Vagina (tissue), 2 donors: ENCODE measurements at regions not wholly inside any gene's neighbourhood (a gene's known extent, or its start where the extent isn't known, plus 50 kb on each side); places are given as distances from the start of the nearest gene placed in this dataset.

Experiments
- DNase-seq, 2 donors: peaks; one replicate each; pipeline ENCODE4 v3.0.0-alpha.2; 2017; ENCODE audit errors: extremely low spot score in 2 of 2
- H3K27ac ChIP-seq: fragments of 200-600 bp; sonication (generic); one replicate; pipeline ENCODE4 v1.5.1; 2019
- H3K27me3 ChIP-seq: fragments of 200-600 bp; sonication (generic); one replicate; pipeline ENCODE4 v1.5.1; 2019
- H3K36me3 ChIP-seq, 2 donors: fragments of 200-600 bp; sonication (generic); one replicate each; pipeline ENCODE4 v1.5.1; 2017 to 2019
- H3K4me1 ChIP-seq: fragments of 200-600 bp; sonication (generic); one replicate; pipeline ENCODE4 v1.5.1; 2019
- H3K4me3 ChIP-seq, 2 donors: fragments of 200-600 bp; sonication (generic); 1 replicate in 1 of 2; 2 replicates in 1 of 2; pipeline ENCODE4 v1.5.1; 2016 to 2019
- H3K9me3 ChIP-seq: fragments of 200-600 bp; sonication (generic); one replicate; pipeline ENCODE4 v1.5.1; 2019
- POLR2A ChIP-seq, 2 donors: fragments of 450-650 bp; IDR thresholded peaks; one replicate each; pipeline ENCODE4 v1.6.1; 2017; ENCODE audit warnings: antibody characterized with exemption in 2 of 2, mild to moderate bottlenecking in 2 of 2, moderate library complexity in 2 of 2
- POLR2AphosphoS5 ChIP-seq, 2 donors: sonication (generic); formaldehyde crosslinking; IDR thresholded peaks; one replicate each; pipeline ENCODE4 v1.9.0; 2017; ENCODE audit warnings: antibody characterized with exemption in 2 of 2, mild to moderate bottlenecking in 2 of 2, low read depth in 1 of 2; ENCODE audit not compliant: insufficient read depth in 1 of 2
- intact Hi-C: fragments of 100-400 bp; cut with DNase I; formaldehyde crosslinking; loops from one replicate; pipeline ENCODE4 v1.15.1; 2023
- TF ChIP-seq, protein P1 (sequence below), 3 experiments: fragments of 450-650 bp in 2 of 3; fragments of 200-600 bp in 1 of 3; sonication (generic) in 1 of 3; IDR thresholded peaks; one replicate each; pipeline ENCODE4 v1.5.1; 2017 to 2019; ENCODE audit warnings: antibody characterized with exemption in 3 of 3, mild to moderate bottlenecking in 2 of 3, moderate library complexity in 2 of 3

DNA sequence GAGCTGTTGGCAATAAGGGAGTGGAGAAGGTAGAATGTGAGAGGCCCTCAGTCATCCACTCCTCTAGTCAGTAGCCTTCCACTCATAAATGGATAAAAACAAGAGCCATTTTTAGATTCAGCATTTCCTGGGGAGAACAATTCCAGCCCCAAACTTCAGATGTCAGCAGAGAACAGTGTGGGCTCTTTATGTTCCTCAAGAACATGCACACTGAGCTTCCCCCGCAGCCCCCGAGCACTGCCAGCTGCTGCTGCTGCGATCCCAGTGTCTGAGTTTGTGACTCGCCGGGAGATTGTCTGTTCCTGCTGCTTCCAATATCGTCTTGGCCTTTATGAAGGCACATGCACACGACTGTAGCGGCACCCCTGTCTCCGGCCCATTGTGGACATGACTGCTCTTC is 143.7 kb upstream of the CTNNA2 start:
- Histone ChIP-seq H3K27ac (no peak overlapping the region), H3K36me3 (no peaks in the 10 kb centered on the region), H3K4me1 (no peaks in the 10 kb centered on the region), H3K27me3 (no peaks in the 10 kb centered on the region), H3K4me3 (no peak overlapping the region), H3K9me3 (no peaks in the 10 kb centered on the region)
- TF ChIP-seq, protein P1, sequence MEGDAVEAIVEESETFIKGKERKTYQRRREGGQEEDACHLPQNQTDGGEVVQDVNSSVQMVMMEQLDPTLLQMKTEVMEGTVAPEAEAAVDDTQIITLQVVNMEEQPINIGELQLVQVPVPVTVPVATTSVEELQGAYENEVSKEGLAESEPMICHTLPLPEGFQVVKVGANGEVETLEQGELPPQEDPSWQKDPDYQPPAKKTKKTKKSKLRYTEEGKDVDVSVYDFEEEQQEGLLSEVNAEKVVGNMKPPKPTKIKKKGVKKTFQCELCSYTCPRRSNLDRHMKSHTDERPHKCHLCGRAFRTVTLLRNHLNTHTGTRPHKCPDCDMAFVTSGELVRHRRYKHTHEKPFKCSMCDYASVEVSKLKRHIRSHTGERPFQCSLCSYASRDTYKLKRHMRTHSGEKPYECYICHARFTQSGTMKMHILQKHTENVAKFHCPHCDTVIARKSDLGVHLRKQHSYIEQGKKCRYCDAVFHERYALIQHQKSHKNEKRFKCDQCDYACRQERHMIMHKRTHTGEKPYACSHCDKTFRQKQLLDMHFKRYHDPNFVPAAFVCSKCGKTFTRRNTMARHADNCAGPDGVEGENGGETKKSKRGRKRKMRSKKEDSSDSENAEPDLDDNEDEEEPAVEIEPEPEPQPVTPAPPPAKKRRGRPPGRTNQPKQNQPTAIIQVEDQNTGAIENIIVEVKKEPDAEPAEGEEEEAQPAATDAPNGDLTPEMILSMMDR (IDR thresholded peaks at IDR 0.05), result no peak
- TF ChIP-seq POLR2A (IDR thresholded peaks at IDR 0.05) (no peak), POLR2AphosphoS5 (IDR thresholded peaks at IDR 0.05; ENCODE audit: insufficient read depth in 1 of 2, low read depth in 1 of 2) (no peak)
- intact Hi-C loops, result no loop called here
- DNase-seq, result no peak

DNA sequence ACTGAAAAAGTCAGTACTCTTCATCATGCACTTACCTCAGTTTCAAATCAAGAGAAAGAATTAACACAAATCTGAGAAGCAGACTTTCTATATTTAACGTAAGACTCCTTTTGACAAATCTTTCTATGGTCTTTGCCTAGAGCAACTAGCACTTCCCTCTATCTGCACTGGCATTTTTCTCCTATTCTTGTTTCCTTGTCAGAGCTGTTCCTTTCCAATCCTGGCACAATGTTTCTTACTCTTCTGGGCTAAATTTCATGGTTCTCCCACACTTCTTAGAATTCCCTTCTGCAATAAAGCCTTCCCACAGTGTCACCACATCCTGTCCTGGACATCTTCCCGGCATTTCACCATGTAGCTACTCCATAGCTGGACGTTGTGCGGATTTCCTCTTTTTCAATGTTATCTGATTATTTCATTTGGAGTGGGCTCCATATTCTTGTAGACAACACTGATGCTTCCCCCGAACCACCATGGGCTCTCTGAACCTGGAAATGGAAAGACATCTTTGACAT is 144.7 kb upstream of the CTNNA2 start:
- TF ChIP-seq, protein P1 (IDR thresholded peaks at IDR 0.05), result no peak
- no peak for TF ChIP-seq POLR2A (IDR thresholded peaks at IDR 0.05)
- TF ChIP-seq POLR2AphosphoS5 (IDR thresholded peaks at IDR 0.05; ENCODE audit: insufficient read depth in 1 of 2, low read depth in 1 of 2), result no peak
- intact Hi-C loops, result no loop called here
- Histone ChIP-seq H3K9me3 (no peaks in the 10 kb centered on the region), H3K36me3 (no peaks in the 10 kb centered on the region), H3K27me3 (no peaks in the 10 kb centered on the region), H3K4me3 (no peak overlapping the region), H3K27ac (no peak overlapping the region), H3K4me1 (no peaks in the 10 kb centered on the region)
- DNase-seq, result no peak

DNA sequence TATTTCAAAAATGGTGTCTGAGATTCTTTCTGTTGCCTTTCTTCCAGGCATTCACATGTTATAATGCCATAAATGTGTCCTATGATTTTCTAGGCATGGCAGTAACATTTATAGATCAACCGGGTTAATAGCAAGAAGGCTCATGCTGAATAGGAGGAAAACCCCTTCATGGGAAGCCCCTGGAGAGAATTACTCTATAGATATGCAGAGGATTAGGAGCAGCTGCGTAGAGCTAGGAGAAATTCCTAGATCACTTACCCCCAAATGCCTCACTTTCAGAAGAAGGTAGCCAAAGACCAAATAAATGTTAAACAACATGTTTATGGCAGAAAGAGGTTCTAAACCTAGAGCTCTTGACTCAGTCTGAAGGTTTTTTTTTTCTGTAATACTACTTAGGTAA is 153.4 kb upstream of the CTNNA2 start:
- no peak overlapping the region for H3K4me3 ChIP-seq
- H3K4me1 ChIP-seq, result no peaks in the 10 kb centered on the region
- no peaks in the 10 kb centered on the region for H3K27me3 ChIP-seq
- H3K27ac ChIP-seq, result no peak overlapping the region
- no peaks in the 10 kb centered on the region for H3K9me3 ChIP-seq
- H3K36me3 ChIP-seq, result no peaks in the 10 kb centered on the region
- TF ChIP-seq POLR2AphosphoS5 (IDR thresholded peaks at IDR 0.05; ENCODE audit: insufficient read depth in 1 of 2, low read depth in 1 of 2), result no peak
- TF ChIP-seq POLR2A (IDR thresholded peaks at IDR 0.05), result no peak
- TF ChIP-seq, protein P1 (IDR thresholded peaks at IDR 0.05), result no peak
- intact Hi-C loops, result no loop called here
- no peak for DNase-seq

DNA sequence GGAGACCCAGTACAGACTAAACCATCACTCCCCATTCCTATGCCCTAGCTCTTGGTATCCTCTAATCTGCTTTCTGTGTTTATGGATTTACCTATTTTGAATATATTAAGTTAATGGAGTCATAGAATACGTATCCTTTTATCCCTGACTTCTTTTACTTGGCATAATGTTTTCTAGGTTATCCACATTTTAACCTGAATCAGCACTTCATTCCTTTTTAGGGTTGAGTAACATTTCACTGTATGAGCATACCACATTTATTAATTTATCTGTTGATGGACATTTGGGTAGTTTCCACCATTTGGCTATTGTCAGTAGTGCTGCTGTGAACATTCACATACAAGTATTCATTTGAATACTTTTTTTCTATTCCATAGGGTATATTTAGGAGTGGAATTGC is 157.3 kb upstream of the CTNNA2 start:
- TF ChIP-seq POLR2A (IDR thresholded peaks at IDR 0.05), result no peak
- TF ChIP-seq POLR2AphosphoS5 (IDR thresholded peaks at IDR 0.05; ENCODE audit: insufficient read depth in 1 of 2, low read depth in 1 of 2), result no peak
- TF ChIP-seq, protein P1 (IDR thresholded peaks at IDR 0.05), result no peak
- no peak for DNase-seq
- Histone ChIP-seq H3K4me3 (no peak overlapping the region), H3K27me3 (no peaks in the 10 kb centered on the region), H3K27ac (no peak overlapping the region), H3K36me3 (no peaks in the 10 kb centered on the region), H3K4me1 (no peaks in the 10 kb centered on the region), H3K9me3 (peaks cover 4% of the 10 kb centered on the region)
- intact Hi-C loops, result no loop called here

DNA sequence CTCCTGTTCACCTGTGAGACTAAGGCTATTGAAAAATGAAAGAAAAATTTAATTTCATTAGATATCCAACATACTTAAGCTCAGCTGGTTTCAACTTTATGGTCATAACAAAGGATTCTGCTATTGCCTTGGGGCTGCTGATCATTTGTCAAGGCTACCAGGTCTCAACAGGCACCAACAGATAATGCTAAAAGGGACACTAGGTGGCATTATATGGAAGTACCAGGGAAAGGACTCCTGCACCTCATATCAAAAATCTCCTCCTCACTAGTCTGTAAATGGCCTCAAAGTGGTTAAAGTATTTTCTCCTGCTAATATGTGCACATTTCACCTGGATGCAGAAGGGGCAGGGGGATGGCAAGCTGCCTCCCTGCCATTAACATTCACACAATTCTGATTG is 167.9 kb upstream of the REG3A start:
- no peaks in the 10 kb centered on the region for H3K36me3 ChIP-seq
- DNase-seq, result no peak
- H3K27ac ChIP-seq, result no peak overlapping the region
- H3K9me3 ChIP-seq, result no peaks in the 10 kb centered on the region
- H3K4me1 ChIP-seq, result no peaks in the 10 kb centered on the region
- no peaks in the 10 kb centered on the region for H3K27me3 ChIP-seq
- no peak overlapping the region for H3K4me3 ChIP-seq
- intact Hi-C loops, result no loop called here
- no peak for TF ChIP-seq POLR2A (IDR thresholded peaks at IDR 0.05)
- TF ChIP-seq, protein P1 (IDR thresholded peaks at IDR 0.05), result no peak
- TF ChIP-seq POLR2AphosphoS5 (IDR thresholded peaks at IDR 0.05; ENCODE audit: insufficient read depth in 1 of 2, low read depth in 1 of 2), result no peak
